ENCODE measurements at regions not wholly inside any gene's neighbourhood (a gene's known extent, or its start where the extent isn't known, plus 50 kb on each side); places are given as distances from the start of the nearest gene placed in this dataset.

DNA sequence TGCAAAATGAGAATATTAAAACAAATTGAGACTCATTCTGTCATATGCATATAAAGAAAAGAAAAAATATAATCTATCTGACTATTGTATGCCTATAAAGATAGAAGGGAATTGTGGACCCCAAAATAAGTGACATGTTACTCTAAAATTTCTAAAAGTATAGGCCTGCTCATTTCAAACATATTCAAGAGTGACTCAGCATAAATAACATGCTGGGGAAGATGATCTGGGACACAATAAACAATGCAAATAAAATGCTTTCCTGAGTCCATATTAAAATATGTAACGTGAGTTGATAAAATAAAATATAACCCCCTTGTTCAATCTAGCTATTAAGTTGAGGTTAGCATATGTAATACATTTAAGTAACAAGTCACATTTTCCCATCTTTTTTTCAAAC lies 882.0 kb upstream of the EDIL3 start:
- in situ Hi-C loops (cut with MboI; ENCODE audit: low pct_ligation_motif_present in 1 of 4, low pct_unique_long_range_greater_than_20kb in 1 of 4, low sequenced_read_pairs in 3 of 4): no loop called here

DNA sequence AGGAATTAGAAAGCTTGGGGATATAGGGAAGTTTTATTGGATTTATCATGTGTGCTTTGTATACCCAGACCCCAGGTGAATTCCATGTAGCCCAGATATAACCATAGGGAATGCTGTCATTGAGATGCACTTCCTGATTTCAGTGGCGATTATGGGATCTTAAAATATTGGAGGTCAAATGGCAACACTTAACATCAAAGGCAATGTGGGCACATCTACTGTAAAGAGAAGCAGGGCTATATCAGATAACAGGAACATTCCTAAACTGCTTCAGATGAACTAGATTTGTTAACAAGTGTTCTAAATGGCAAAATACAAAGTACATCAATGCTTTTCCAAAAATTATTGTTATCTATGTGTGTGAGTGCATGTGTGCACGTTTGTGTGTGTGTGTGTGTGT lies 883.5 kb upstream of the EDIL3 start:
- Histone ChIP-seq H3K36me3 (no peaks in the 10 kb centered on the region), H3K27me3 (no peaks in the 10 kb centered on the region), H3K4me3 (no peak overlapping the region), H3K4me1 (no peaks in the 10 kb centered on the region), H3K27ac (no peak overlapping the region), H3K9me3 (no peaks in the 10 kb centered on the region)
- in situ Hi-C loops (cut with MboI; ENCODE audit: low pct_ligation_motif_present in 1 of 4, low pct_unique_long_range_greater_than_20kb in 1 of 4, low sequenced_read_pairs in 3 of 4): no loop called here
- DNase-seq: no peak
- intact Hi-C loops (cut with DNase I; ENCODE audit: low total_unique reads): no loop called here
- WGBS, 2 donors (ENCODE audit: low coverage in 1 of 2): 35 to 36% methylated on average over 2 of the region's 2 CpGs
- TF ChIP-seq POLR2AphosphoS5 (IDR thresholded peaks at IDR 0.05): no peak
- no peak for TF ChIP-seq EP300 (IDR thresholded peaks at IDR 0.05; ENCODE audit: low read depth)
- TF ChIP-seq, protein P1, sequence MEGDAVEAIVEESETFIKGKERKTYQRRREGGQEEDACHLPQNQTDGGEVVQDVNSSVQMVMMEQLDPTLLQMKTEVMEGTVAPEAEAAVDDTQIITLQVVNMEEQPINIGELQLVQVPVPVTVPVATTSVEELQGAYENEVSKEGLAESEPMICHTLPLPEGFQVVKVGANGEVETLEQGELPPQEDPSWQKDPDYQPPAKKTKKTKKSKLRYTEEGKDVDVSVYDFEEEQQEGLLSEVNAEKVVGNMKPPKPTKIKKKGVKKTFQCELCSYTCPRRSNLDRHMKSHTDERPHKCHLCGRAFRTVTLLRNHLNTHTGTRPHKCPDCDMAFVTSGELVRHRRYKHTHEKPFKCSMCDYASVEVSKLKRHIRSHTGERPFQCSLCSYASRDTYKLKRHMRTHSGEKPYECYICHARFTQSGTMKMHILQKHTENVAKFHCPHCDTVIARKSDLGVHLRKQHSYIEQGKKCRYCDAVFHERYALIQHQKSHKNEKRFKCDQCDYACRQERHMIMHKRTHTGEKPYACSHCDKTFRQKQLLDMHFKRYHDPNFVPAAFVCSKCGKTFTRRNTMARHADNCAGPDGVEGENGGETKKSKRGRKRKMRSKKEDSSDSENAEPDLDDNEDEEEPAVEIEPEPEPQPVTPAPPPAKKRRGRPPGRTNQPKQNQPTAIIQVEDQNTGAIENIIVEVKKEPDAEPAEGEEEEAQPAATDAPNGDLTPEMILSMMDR (IDR thresholded peaks at IDR 0.05): no peak
- TF ChIP-seq POLR2A (IDR thresholded peaks at IDR 0.05): no peak

More for the DNA sequence above, 882.0 kb upstream of the EDIL3 start:
- TF ChIP-seq POLR2A (IDR thresholded peaks at IDR 0.05) (no peak), POLR2AphosphoS5 (IDR thresholded peaks at IDR 0.05) (no peak), EP300 (IDR thresholded peaks at IDR 0.05; ENCODE audit: low read depth) (no peak)
- TF ChIP-seq, protein P1 (IDR thresholded peaks at IDR 0.05): no peak
- H3K27ac ChIP-seq: no peak overlapping the region
- no peaks in the 10 kb centered on the region for H3K27me3 ChIP-seq
- no peaks in the 10 kb centered on the region for H3K9me3 ChIP-seq
- H3K36me3 ChIP-seq: no peaks in the 10 kb centered on the region
- H3K4me3 ChIP-seq: no peak overlapping the region
- WGBS, 2 donors (ENCODE audit: low coverage in 1 of 2): 74 to 81% methylated on average over 1 of the region's 1 CpG
- no peaks in the 10 kb centered on the region for H3K4me1 ChIP-seq
- DNase-seq: no peak
- intact Hi-C loops (cut with DNase I; ENCODE audit: low total_unique reads): no loop called here

DNA sequence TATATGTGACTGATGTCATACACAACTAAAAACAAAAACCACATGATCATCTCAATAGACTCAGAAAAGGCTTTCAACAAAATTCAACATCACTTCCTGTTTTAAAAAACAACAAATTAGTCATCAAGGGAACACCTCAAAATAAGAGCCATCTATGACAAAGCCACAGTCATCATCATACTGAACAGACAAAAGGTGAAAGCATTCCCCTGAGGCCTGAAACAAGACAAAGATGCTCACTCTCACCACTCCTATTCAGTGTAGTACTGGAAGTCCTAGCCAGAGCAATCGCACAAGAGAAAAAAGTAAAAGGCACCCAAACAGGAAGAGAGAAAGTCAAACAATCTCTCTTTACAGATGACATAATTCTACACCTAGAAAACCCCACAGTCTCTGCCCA lies 893.5 kb upstream of the EDIL3 start:
- H3K4me3 ChIP-seq: no peak overlapping the region
- H3K27ac ChIP-seq: no peak overlapping the region
- H3K9me3 ChIP-seq: no peaks in the 10 kb centered on the region
- no peaks in the 10 kb centered on the region for H3K4me1 ChIP-seq
- DNase-seq: no peak
- H3K27me3 ChIP-seq: no peaks in the 10 kb centered on the region
- 57 to 78% methylated on average over 1 of the region's 1 CpG for WGBS, 2 donors (ENCODE audit: low coverage in 1 of 2)
- TF ChIP-seq POLR2AphosphoS5 (IDR thresholded peaks at IDR 0.05) (no peak), EP300 (IDR thresholded peaks at IDR 0.05; ENCODE audit: low read depth) (no peak), POLR2A (IDR thresholded peaks at IDR 0.05) (no peak)
- TF ChIP-seq, protein P1 (IDR thresholded peaks at IDR 0.05): no peak
- intact Hi-C loops (cut with DNase I; ENCODE audit: low total_unique reads): no loop called here
- H3K36me3 ChIP-seq: no peaks in the 10 kb centered on the region
- in situ Hi-C loops (cut with MboI; ENCODE audit: low pct_ligation_motif_present in 1 of 4, low pct_unique_long_range_greater_than_20kb in 1 of 4, low sequenced_read_pairs in 3 of 4): no loop called here

DNA sequence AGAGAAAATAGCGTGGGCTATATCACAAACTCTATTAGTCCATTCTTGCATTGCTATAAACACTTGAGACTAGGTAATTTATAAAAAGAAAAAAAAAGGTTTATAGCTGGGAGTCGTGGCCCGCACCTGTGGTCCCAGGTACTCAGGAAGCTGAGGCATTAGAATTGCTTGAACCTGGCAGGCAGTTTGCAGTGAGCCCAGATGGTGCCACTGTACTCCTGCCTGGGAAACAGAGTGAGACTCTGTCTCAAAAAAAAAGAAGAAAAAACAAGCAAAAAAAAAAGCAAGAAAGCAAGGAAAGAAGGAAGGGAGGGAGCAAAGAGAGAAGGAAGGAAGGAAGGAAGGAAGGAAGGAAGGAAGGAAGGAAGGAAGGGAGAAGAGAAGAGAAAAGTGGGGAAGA lies 904.2 kb upstream of the EDIL3 start:
- 50 to 75% methylated on average over 1 to 3 of the region's 3 CpGs for WGBS, 2 donors (ENCODE audit: low coverage in 1 of 2)
- intact Hi-C loops (cut with DNase I; ENCODE audit: low total_unique reads): no loop called here
- TF ChIP-seq EP300 (IDR thresholded peaks at IDR 0.05; ENCODE audit: low read depth) (no peak), POLR2AphosphoS5 (IDR thresholded peaks at IDR 0.05) (no peak), POLR2A (IDR thresholded peaks at IDR 0.05) (no peak)
- TF ChIP-seq, protein P1 (IDR thresholded peaks at IDR 0.05): no peak
- no peak overlapping the region for H3K4me3 ChIP-seq
- no peak overlapping the region for H3K27ac ChIP-seq
- no peaks in the 10 kb centered on the region for H3K4me1 ChIP-seq
- no peaks in the 10 kb centered on the region for H3K36me3 ChIP-seq
- in situ Hi-C loops (cut with MboI; ENCODE audit: low pct_ligation_motif_present in 1 of 4, low pct_unique_long_range_greater_than_20kb in 1 of 4, low sequenced_read_pairs in 3 of 4): no loop called here
- no peaks in the 10 kb centered on the region for H3K27me3 ChIP-seq
- no peaks in the 10 kb centered on the region for H3K9me3 ChIP-seq
- DNase-seq: no peak

Measured in transverse colon (tissue), 4 donors.